B cell (primary cell): ENCODE measurements at regions not wholly inside any gene's neighbourhood (a gene's known extent, or its start where the extent isn't known, plus 50 kb on each side); places are given as distances from the start of the nearest gene placed in this dataset.

Source experiments
- ATAC-seq: fragments of 200-7000 bp; cut with Tn5 transposase; one replicate; pipeline ENCODE4 v1.10.0; 2021; ENCODE audit warnings: low read depth, mild to moderate bottlenecking, moderate number of reproducible peaks, moderate library complexity
- CTCF ChIA-PET: fragments of 350-600 bp; sonication (Branson Sonifier 250); formaldehyde crosslinking; loops from one replicate; lab custom pipeline; 2021; ENCODE audit warnings: antibody characterized with exemption, inconsistent platforms; lab: Charles Lee
- POLR2A ChIA-PET: fragments of 350-600 bp; sonication (Branson Sonifier 250); formaldehyde crosslinking; loops from one replicate; lab custom pipeline; 2021; ENCODE audit warnings: antibody characterized with exemption; lab: Charles Lee
- DNase-seq: peaks from one replicate; pipeline ENCODE4 v3.0.0; 2013
- H2AFZ ChIP-seq: 2 replicates; pipeline ENCODE4 v1.6.1; 2012; ENCODE audit warnings: mild to moderate bottlenecking, low read depth, low read length; ENCODE audit not compliant: insufficient read depth, poor library complexity, severe bottlenecking
- H3K27ac ChIP-seq, 2 donors: 1 replicate in 1 of 2; 2 replicates in 1 of 2; pipeline ENCODE4 v1.5.1; 2012 to 2013; ENCODE audit warnings: low read length in 2 of 2, mild to moderate bottlenecking in 2 of 2, moderate library complexity in 1 of 2
- H3K27me3 ChIP-seq, 4 experiments: fragments of 200-600 bp in 1 of 4; sonication (generic) in 1 of 4; replicated peaks in 1 of 4; 1 replicate in 2 of 4; 2 replicates in 2 of 4; pipeline versions ENCODE4 v1.6.1 to v1.7.0; 2013 to 2016; ENCODE audit warnings: low read length in 3 of 4, mild to moderate bottlenecking in 2 of 4, mixed read lengths in 1 of 4, moderate library complexity in 1 of 4; ENCODE audit not compliant: insufficient read depth in 4 of 4, control insufficient read depth in 3 of 4; ENCODE audit errors: control extremely low read depth in 1 of 4
- H3K36me3 ChIP-seq, 2 experiments: replicated peaks in 1 of 2; 1 replicate in 1 of 2; 2 replicates in 1 of 2; pipeline versions ENCODE4 v1.6.1 to v1.7.1; 2013; ENCODE audit warnings: low read length in 1 of 2; ENCODE audit not compliant: insufficient read depth in 2 of 2, control insufficient read depth in 1 of 2; ENCODE audit errors: control extremely low read depth in 1 of 2, extremely low read depth in 1 of 2
- H3K4me1 ChIP-seq, 2 donors: fragments of 200-600 bp in 1 of 2; sonication (generic) in 1 of 2; 1 replicate in 1 of 2; 2 replicates in 1 of 2; pipeline versions ENCODE4 v1.5.1 to v1.6.1; 2013 to 2017; ENCODE audit warnings: low read length in 2 of 2; ENCODE audit not compliant: control insufficient read depth in 2 of 2, insufficient read depth in 2 of 2
- H3K4me2 ChIP-seq: replicated peaks from 2 replicates; pipeline ENCODE3; 2012; ENCODE audit warnings: mild to moderate bottlenecking, low read depth, low read length; ENCODE audit not compliant: poor library complexity, severe bottlenecking
- H3K4me3 ChIP-seq, 5 experiments: fragments of 200-600 bp in 1 of 5; sonication (generic) in 1 of 5; 1 replicate in 3 of 5; 2 replicates in 2 of 5; pipeline versions ENCODE4 v1.5.1 to v1.7.0; 2011 to 2016; ENCODE audit warnings: low read length in 4 of 5, mild to moderate bottlenecking in 4 of 5, low read depth in 2 of 5, control low read depth in 1 of 5, moderate library complexity in 1 of 5; ENCODE audit not compliant: insufficient read depth in 1 of 5; ENCODE audit errors: control extremely low read depth in 1 of 5, extremely low read depth in 1 of 5
- H3K79me2 ChIP-seq: fragments of 200-600 bp; sonication (generic); one replicate; pipeline ENCODE4 v1.6.0; 2016; ENCODE audit warnings: low read length; ENCODE audit not compliant: control insufficient read depth, insufficient read depth
- H3K9ac ChIP-seq: fragments of 200-600 bp; sonication (generic); 2 replicates; pipeline ENCODE4 v1.6.1; 2017; ENCODE audit warnings: mild to moderate bottlenecking, low read length, moderate library complexity
- H3K9me3 ChIP-seq, 3 donors: one replicate each; pipeline versions ENCODE4 v1.6.1 to v1.7.1; 2013; ENCODE audit warnings: low read length in 2 of 3; ENCODE audit not compliant: control insufficient read depth in 2 of 3, insufficient read depth in 1 of 3; ENCODE audit errors: control extremely low read depth in 1 of 3
- H4K20me1 ChIP-seq: 2 replicates; pipeline ENCODE4 v1.6.0; 2012; ENCODE audit warnings: mild to moderate bottlenecking, low read length; ENCODE audit not compliant: insufficient read depth, control insufficient read depth, poor library complexity, severe bottlenecking
- H3K27ac Mint-ChIP-seq: one replicate; pipeline ENCODE4 v1.8.0; 2021; ENCODE audit warnings: mixed read lengths
- H3K27me3 Mint-ChIP-seq: one replicate; pipeline ENCODE4 v1.8.0; 2021; ENCODE audit warnings: mixed read lengths
- H3K4me1 Mint-ChIP-seq: one replicate; pipeline ENCODE4 v1.8.0; 2021; ENCODE audit warnings: mixed read lengths
- H3K4me3 Mint-ChIP-seq: one replicate; pipeline ENCODE4 v1.8.0; 2021; ENCODE audit warnings: mixed read lengths
- H3K9me3 Mint-ChIP-seq: one replicate; pipeline ENCODE4 v1.8.0; 2022; ENCODE audit warnings: mixed read lengths; ENCODE audit not compliant: insufficient read depth
- EZH2 ChIP-seq: IDR thresholded peaks from 2 replicates; pipeline ENCODE4 v1.6.1; 2012; ENCODE audit warnings: borderline replicate concordance, low read depth, mild to moderate bottlenecking, moderate library complexity, low read length; ENCODE audit not compliant: insufficient read depth, poor library complexity, severe bottlenecking
- WGBS: methylation state at CpG from one replicate; pipeline ENCODE4 v1.1.5; 2013; ENCODE audit warnings: missing lambda C conversion rate; ENCODE audit not compliant: insufficient coverage; 5-methylcytosine and 5-hydroxymethylcytosine counted together
- intact Hi-C: fragments of 100-400 bp; cut with micrococcal nuclease; formaldehyde crosslinking; loops from one replicate; pipeline ENCODE4 v1.10.0; 2022
- TF ChIP-seq, protein P1 (sequence below): fragments of 200-600 bp; IDR thresholded peaks from one replicate; pipeline ENCODE4 v1.8.0; 2022; ENCODE audit warnings: antibody characterized with exemption, mild to moderate bottlenecking

DNA sequence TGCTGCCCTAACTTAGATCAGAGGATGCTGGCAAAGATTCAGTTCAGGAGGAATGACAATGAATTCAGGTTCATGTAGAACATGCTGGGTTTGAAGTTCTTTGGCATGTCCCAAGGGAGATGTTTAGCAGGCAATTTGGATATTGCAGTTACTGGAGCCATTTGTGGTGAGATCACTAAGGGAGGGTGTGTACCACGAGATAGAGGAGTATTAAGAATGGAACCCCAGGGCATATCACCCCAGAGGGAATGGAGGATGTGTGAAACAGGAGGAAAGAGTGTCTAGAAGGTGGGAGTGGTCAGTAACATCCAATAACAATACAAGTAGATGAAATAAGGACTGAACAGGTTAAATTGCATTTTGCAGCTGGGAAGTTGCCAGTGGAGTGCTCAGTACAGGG, 87.1 kb downstream of the CCR1 start:
- Histone ChIP-seq H2AFZ (no peak overlapping the region), H3K4me1 (no peaks in the 10 kb centered on the region), H3K9ac (no peak overlapping the region), H3K36me3 (no peaks in the 10 kb centered on the region), H3K79me2 (no peaks in the 10 kb centered on the region), H3K4me2 (no peak overlapping the region), H3K9me3 (no peaks in the 10 kb centered on the region), H3K27me3 (no peaks in the 10 kb centered on the region), H3K4me3 (no peak overlapping the region), H3K27ac (no peak overlapping the region), H4K20me1 (no peaks in the 10 kb centered on the region)
- H3K27me3 Mint-ChIP-seq, result peaks cover 12% of the 10 kb centered on the region
- no peak for ATAC-seq
- no peak overlapping the region for H3K27ac Mint-ChIP-seq
- POLR2A ChIA-PET, result no interaction called here
- H3K4me1 Mint-ChIP-seq, result no peaks in the 10 kb centered on the region
- H3K9me3 Mint-ChIP-seq, result no peaks in the 10 kb centered on the region
- WGBS, result 60% methylated on average over 1 of the region's 1 CpG
- no peak for DNase-seq
- CTCF ChIA-PET, result no interaction called here
- intact Hi-C loops, result no loop called here
- H3K4me3 Mint-ChIP-seq, result no peak overlapping the region
- TF ChIP-seq EZH2, result no peak
- TF ChIP-seq, protein P1, sequence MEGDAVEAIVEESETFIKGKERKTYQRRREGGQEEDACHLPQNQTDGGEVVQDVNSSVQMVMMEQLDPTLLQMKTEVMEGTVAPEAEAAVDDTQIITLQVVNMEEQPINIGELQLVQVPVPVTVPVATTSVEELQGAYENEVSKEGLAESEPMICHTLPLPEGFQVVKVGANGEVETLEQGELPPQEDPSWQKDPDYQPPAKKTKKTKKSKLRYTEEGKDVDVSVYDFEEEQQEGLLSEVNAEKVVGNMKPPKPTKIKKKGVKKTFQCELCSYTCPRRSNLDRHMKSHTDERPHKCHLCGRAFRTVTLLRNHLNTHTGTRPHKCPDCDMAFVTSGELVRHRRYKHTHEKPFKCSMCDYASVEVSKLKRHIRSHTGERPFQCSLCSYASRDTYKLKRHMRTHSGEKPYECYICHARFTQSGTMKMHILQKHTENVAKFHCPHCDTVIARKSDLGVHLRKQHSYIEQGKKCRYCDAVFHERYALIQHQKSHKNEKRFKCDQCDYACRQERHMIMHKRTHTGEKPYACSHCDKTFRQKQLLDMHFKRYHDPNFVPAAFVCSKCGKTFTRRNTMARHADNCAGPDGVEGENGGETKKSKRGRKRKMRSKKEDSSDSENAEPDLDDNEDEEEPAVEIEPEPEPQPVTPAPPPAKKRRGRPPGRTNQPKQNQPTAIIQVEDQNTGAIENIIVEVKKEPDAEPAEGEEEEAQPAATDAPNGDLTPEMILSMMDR, result no peak

DNA sequence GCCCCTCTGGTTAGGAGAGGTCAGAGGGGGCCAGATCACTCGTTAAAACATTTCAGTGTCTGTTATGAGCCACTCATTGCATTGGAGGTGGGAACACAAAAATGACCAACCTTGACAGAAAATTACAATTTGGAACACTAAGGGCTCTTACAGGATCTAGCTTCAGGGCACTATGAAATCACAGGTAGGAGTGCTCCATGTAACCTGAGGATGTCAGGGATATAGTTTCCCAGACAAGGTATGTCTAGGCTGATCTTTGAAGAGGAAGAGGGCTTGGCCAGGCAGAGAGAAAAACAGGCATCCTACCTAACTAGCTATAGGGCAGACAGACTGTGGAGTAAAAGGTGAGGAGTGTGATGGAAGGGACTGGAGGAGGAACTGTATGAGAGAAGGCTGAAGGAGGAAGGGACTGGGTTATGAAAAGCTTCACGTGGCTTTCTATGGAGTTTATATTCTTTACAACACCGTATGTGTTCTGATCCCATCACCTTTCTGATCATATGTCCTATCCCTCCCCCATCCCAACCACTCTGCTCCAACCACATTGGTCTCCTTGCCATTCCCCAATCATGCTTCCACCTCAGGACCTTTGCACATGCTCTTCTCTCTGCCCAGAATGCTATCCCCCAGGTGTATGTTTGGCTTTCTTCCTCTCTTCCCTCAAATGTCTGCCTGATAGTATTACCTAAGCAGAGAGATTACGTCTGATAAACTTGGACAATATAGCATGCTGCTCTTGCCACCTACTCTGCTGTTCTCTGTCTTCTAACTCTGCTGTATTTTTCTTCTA, 88.2 kb downstream of the CCR1 start:
- Histone ChIP-seq H3K4me2 (no peak overlapping the region), H3K9ac (no peak overlapping the region), H3K79me2 (no peaks in the 10 kb centered on the region), H3K4me1 (no peaks in the 10 kb centered on the region), H3K9me3 (no peaks in the 10 kb centered on the region), H3K36me3 (no peaks in the 10 kb centered on the region), H3K27me3 (no peaks in the 10 kb centered on the region), H2AFZ (no peak overlapping the region), H3K4me3 (no peak overlapping the region), H3K27ac (no peak overlapping the region), H4K20me1 (no peaks in the 10 kb centered on the region)
- Mint-ChIP-seq H3K4me3 (no peak overlapping the region), H3K9me3 (no peaks in the 10 kb centered on the region), H3K4me1 (no peaks in the 10 kb centered on the region), H3K27me3 (peaks cover 12% of the 10 kb centered on the region), H3K27ac (no peak overlapping the region)
- no peak for DNase-seq
- TF ChIP-seq EZH2, result no peak
- TF ChIP-seq, protein P1, result no peak
- intact Hi-C loops, result no loop called here
- ChIA-PET CTCF (no interaction called here), POLR2A (no interaction called here)
- no peak for ATAC-seq
- 100% methylated on average over 2 of the region's 4 CpGs for WGBS
